GM12878 (cell line): ENCODE measurements at regions not wholly inside any gene's neighbourhood (a gene's known extent, or its start where the extent isn't known, plus 50 kb on each side); places are given as distances from the start of the nearest gene placed in this dataset.

Source experiments
- ATAC-seq: fragments of 200-7000 bp; cut with Tn5 transposase; 3 replicates; pipeline ENCODE4 v1.9.1; 2020; ENCODE audit warnings: mild to moderate bottlenecking, moderate library complexity
- BruUV-seq: library from RNA; stranded (reverse); fragments of 400-500 nt; replicated peaks from 2 replicates; lab custom pipeline; 2021; lab: Mats Ljungman, UMichigan
- CTCF ChIA-PET: fragments of 300-600 bp; sonication (Branson Sonifier 250); formaldehyde crosslinking; extraction: SDS; loops from one replicate; lab custom pipeline; 2021; ENCODE audit warnings: inconsistent platforms; lab: Yijun Ruan, JAX
- POLR2A ChIA-PET: fragments of 350-600 bp; formaldehyde crosslinking; extraction: SDS; loops from one replicate; lab custom pipeline; 2021; ENCODE audit warnings: inconsistent platforms; lab: Charles Lee
- RAD21 ChIA-PET: fragments of 300-600 bp; sonication (Branson Sonifier 250); formaldehyde crosslinking; loops from one replicate; lab custom pipeline; 2023; ENCODE audit warnings: antibody characterized with exemption; ENCODE audit not compliant: unreplicated experiment; lab: Charles Lee
- SMC1A ChIA-PET: fragments of 300-600 bp; sonication (Branson Sonifier 250); formaldehyde crosslinking; loops from one replicate; lab custom pipeline; 2023; ENCODE audit not compliant: unreplicated experiment, uncharacterized antibody; lab: Charles Lee
- DNase-seq: peaks from one replicate; pipeline ENCODE4 v3.0.0-alpha.2; 2011; ENCODE audit warnings: low read depth, low spot score
- FAIRE-seq: peaks from 3 replicates; lab custom pipeline; 2011; peaks lifted over from hg19 to GRCh38; lab: Jason Lieb, UNC
- H2AFZ ChIP-seq: 2 replicates; pipeline ENCODE4 v1.6.0; 2011; ENCODE audit warnings: low read depth, low read length, control low read depth; ENCODE audit not compliant: control insufficient read depth
- H3K27ac ChIP-seq: 2 replicates; pipeline ENCODE4 v1.5.1; 2011; ENCODE audit warnings: control low read depth; ENCODE audit not compliant: control insufficient read depth, insufficient read depth
- H3K27me3 ChIP-seq, 2 experiments: replicated peaks in 1 of 2; 2 replicates each; pipeline versions ENCODE4 v1.6.0 to v1.6.1; 2011; ENCODE audit warnings: low read length in 1 of 2; ENCODE audit not compliant: control insufficient read depth in 2 of 2, insufficient read depth in 2 of 2
- H3K36me3 ChIP-seq, 2 experiments: 2 replicates each; pipeline ENCODE4 v1.5.1; 2011; ENCODE audit warnings: low read length in 1 of 2; ENCODE audit not compliant: control insufficient read depth in 2 of 2, insufficient read depth in 2 of 2
- H3K4me1 ChIP-seq: 2 replicates; pipeline ENCODE4 v1.6.1; 2011; ENCODE audit warnings: mild to moderate bottlenecking, low read length, moderate library complexity, mixed read lengths; ENCODE audit not compliant: control insufficient read depth, insufficient read depth
- H3K4me2 ChIP-seq: 2 replicates; pipeline ENCODE4 v1.6.0; 2011; ENCODE audit warnings: control low read depth; ENCODE audit not compliant: control insufficient read depth, insufficient read depth
- H3K4me3 ChIP-seq: fragments of 200-600 bp; sonication (generic); 2 replicates; pipeline ENCODE4 v1.5.1; 2016
- H3K79me2 ChIP-seq: 2 replicates; pipeline ENCODE4 v1.6.0; 2011; ENCODE audit warnings: low read length; ENCODE audit not compliant: control insufficient read depth, insufficient read depth
- H3K9ac ChIP-seq: 2 replicates; pipeline ENCODE4 v1.8.0; 2011; ENCODE audit warnings: low read length, control low read depth, mixed read lengths; ENCODE audit not compliant: control insufficient read depth, insufficient read depth
- H3K9me3 ChIP-seq: replicated peaks from 3 replicates; pipeline ENCODE4 v1.5.1; 2011; ENCODE audit warnings: mild to moderate bottlenecking, low read length; ENCODE audit not compliant: control insufficient read depth, insufficient read depth
- H4K20me1 ChIP-seq: 2 replicates; pipeline ENCODE4 v1.6.0; 2011; ENCODE audit not compliant: control insufficient read depth, insufficient read depth
- BCL11A ChIP-seq: IDR thresholded peaks from 2 replicates; pipeline ENCODE4 v1.6.1; 2011; ENCODE audit warnings: low read depth, low read length
- BMI1 ChIP-seq: fragments of 450-650 bp; IDR thresholded peaks from 2 replicates; pipeline ENCODE4 v1.6.1; 2016; ENCODE audit warnings: mild to moderate bottlenecking, moderate library complexity, borderline replicate concordance
- CHD1 ChIP-seq: IDR thresholded peaks from 2 replicates; pipeline ENCODE4 v1.6.1; 2012; ENCODE audit warnings: low read depth, low read length, improper control_type of control experiment
- CHD2 ChIP-seq: IDR thresholded peaks from 2 replicates; pipeline ENCODE4 v1.6.1; 2011; ENCODE audit warnings: low read depth, low read length, improper control_type of control experiment, borderline replicate concordance
- EED ChIP-seq: sonication (generic); IDR thresholded peaks from 2 replicates; pipeline ENCODE4 v1.6.1; 2016; ENCODE audit warnings: antibody characterized with exemption, low read depth
- FOS ChIP-seq: IDR thresholded peaks from 3 replicates; pipeline ENCODE4 v1.6.1; 2011; ENCODE audit warnings: borderline replicate concordance; ENCODE audit not compliant: insufficient read length; ENCODE audit errors: extremely low read depth
- JUNB ChIP-seq: IDR thresholded peaks from 2 replicates; pipeline ENCODE4 v1.6.1; 2016; ENCODE audit warnings: antibody characterized with exemption, mild to moderate bottlenecking
- NFXL1 ChIP-seq: fragments of 450-650 bp; IDR thresholded peaks from 2 replicates; pipeline ENCODE4 v1.6.1; 2017; ENCODE audit warnings: antibody characterized with exemption, mild to moderate bottlenecking, borderline replicate concordance
- PAX8 ChIP-seq: fragments of 450-650 bp; IDR thresholded peaks from 2 replicates; pipeline ENCODE4 v1.6.1; 2017; ENCODE audit warnings: mild to moderate bottlenecking, moderate library complexity
- POLR2AphosphoS2 ChIP-seq: IDR thresholded peaks from 2 replicates; pipeline ENCODE4 v1.6.1; 2011; ENCODE audit warnings: low read depth, mild to moderate bottlenecking, low read length, improper control_type of control experiment, moderate library complexity
- SUZ12 ChIP-seq: fragments of 200-600 bp; sonication (generic); IDR thresholded peaks from one replicate; pipeline ENCODE4 v1.6.1; 2018; ENCODE audit warnings: antibody characterized with exemption, mild to moderate bottlenecking; ENCODE audit not compliant: unreplicated experiment
- ZBTB33 ChIP-seq: fragments of 450-650 bp; IDR thresholded peaks from 2 replicates; pipeline ENCODE4 v1.6.1; 2017; ENCODE audit warnings: mild to moderate bottlenecking
- ZNF207 ChIP-seq: fragments of 450-650 bp; IDR thresholded peaks from 2 replicates; pipeline ENCODE4 v1.6.1; 2014; ENCODE audit warnings: antibody characterized with exemption, mild to moderate bottlenecking, borderline replicate concordance
- ZNF24 ChIP-seq: fragments of 450-650 bp; IDR thresholded peaks from 2 replicates; pipeline ENCODE4 v1.6.1; 2017; ENCODE audit warnings: antibody characterized with exemption, mild to moderate bottlenecking
- in situ Hi-C: fragments of 300-500 bp; cut with MboI; formaldehyde crosslinking; loops from 9 replicates; pipeline ENCODE4 v1.14.3; 2018; ENCODE audit warnings: mixed read lengths
- intact Hi-C: fragments of 100-400 bp; cut with micrococcal nuclease; formaldehyde crosslinking; loops from one replicate; pipeline ENCODE4 v1.14.2; 2022; ENCODE audit not compliant: unreplicated experiment
- TF ChIP-seq, protein P1 (sequence below): IDR thresholded peaks from 2 replicates; pipeline ENCODE4 v1.6.1; 2011; ENCODE audit warnings: borderline replicate concordance, low read depth, mild to moderate bottlenecking, moderate library complexity, mixed read lengths, low read length; ENCODE audit not compliant: insufficient read depth; ENCODE audit errors: extremely low read length
- TF ChIP-seq, protein P2 (sequence below): fragments of 450-650 bp; IDR thresholded peaks from 2 replicates; pipeline ENCODE4 v1.6.1; 2016; ENCODE audit warnings: mild to moderate bottlenecking, moderate library complexity, borderline replicate concordance

DNA sequence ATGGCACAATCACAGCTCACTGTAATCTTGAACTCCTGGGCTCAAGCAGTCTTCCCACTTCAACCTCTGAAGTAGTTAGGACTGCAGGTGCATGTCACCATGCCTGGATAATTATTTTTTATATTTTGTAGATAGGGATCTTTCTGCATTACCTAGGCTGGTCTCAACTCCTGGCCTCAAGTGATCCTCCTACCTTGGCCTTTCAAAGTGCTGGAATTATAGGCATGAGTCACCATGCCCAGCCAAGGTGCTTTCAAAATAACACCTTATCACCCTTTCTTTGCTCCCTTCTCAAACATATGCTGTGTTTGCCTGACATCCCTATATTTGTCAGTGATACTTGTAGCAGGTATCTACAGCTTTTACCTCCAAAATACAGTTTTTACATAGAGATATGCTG is 242.0 kb upstream of the ARRDC4 start:
- no peak for TF ChIP-seq BCL11A
- TF ChIP-seq EED = no peak
- no peak for TF ChIP-seq CHD2
- no peak for TF ChIP-seq ZNF24
- no peak for TF ChIP-seq PAX8
- TF ChIP-seq POLR2AphosphoS2 = no peak
- TF ChIP-seq, protein P1, sequence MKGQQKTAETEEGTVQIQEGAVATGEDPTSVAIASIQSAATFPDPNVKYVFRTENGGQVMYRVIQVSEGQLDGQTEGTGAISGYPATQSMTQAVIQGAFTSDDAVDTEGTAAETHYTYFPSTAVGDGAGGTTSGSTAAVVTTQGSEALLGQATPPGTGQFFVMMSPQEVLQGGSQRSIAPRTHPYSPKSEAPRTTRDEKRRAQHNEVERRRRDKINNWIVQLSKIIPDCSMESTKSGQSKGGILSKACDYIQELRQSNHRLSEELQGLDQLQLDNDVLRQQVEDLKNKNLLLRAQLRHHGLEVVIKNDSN = no peak
- no peak for TF ChIP-seq BMI1
- no peak for TF ChIP-seq FOS
- TF ChIP-seq, protein P2, sequence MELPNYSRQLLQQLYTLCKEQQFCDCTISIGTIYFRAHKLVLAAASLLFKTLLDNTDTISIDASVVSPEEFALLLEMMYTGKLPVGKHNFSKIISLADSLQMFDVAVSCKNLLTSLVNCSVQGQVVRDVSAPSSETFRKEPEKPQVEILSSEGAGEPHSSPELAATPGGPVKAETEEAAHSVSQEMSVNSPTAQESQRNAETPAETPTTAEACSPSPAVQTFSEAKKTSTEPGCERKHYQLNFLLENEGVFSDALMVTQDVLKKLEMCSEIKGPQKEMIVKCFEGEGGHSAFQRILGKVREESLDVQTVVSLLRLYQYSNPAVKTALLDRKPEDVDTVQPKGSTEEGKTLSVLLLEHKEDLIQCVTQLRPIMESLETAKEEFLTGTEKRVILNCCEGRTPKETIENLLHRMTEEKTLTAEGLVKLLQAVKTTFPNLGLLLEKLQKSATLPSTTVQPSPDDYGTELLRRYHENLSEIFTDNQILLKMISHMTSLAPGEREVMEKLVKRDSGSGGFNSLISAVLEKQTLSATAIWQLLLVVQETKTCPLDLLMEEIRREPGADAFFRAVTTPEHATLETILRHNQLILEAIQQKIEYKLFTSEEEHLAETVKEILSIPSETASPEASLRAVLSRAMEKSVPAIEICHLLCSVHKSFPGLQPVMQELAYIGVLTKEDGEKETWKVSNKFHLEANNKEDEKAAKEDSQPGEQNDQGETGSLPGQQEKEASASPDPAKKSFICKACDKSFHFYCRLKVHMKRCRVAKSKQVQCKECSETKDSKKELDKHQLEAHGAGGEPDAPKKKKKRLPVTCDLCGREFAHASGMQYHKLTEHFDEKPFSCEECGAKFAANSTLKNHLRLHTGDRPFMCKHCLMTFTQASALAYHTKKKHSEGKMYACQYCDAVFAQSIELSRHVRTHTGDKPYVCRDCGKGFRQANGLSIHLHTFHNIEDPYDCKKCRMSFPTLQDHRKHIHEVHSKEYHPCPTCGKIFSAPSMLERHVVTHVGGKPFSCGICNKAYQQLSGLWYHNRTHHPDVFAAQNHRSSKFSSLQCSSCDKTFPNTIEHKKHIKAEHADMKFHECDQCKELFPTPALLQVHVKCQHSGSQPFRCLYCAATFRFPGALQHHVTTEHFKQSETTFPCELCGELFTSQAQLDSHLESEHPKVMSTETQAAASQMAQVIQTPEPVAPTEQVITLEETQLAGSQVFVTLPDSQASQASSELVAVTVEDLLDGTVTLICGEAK = no peak
- no peak for TF ChIP-seq ZNF207
- no peak for TF ChIP-seq SUZ12
- TF ChIP-seq NFXL1 = no peak
- no peak for TF ChIP-seq ZBTB33
- no peak for TF ChIP-seq CHD1
- TF ChIP-seq JUNB = no peak
- TF ChIP-seq, all 136 proteins: peak for 0
- no peaks in the 10 kb centered on the region for H3K36me3 ChIP-seq
- H3K79me2 ChIP-seq = no peaks in the 10 kb centered on the region
- no peaks in the 10 kb centered on the region; the same call in 2 of the 3 replicates for H3K9me3 ChIP-seq
- intact Hi-C loops (no loop called here), in situ Hi-C loops (no loop called here)
- no peak overlapping the region for H3K9ac ChIP-seq
- SMC1A ChIA-PET = no interaction called here
- no peaks in the 10 kb centered on the region for H4K20me1 ChIP-seq
- RAD21 ChIA-PET = no interaction called here
- H2AFZ ChIP-seq = no peak overlapping the region
- H3K4me2 ChIP-seq = no peak overlapping the region
- FAIRE-seq = no peak
- no peak for DNase-seq
- no TSS peak for BruUV-seq
- H3K27ac ChIP-seq = no peak overlapping the region
- H3K4me3 ChIP-seq = no peak overlapping the region
- no peaks in the 10 kb centered on the region for H3K4me1 ChIP-seq
- ATAC-seq = no peak
- no peaks in the 10 kb centered on the region for H3K27me3 ChIP-seq
- CTCF ChIA-PET = no interaction called here
- POLR2A ChIA-PET = no interaction called here
